GM12874 (cell line): ENCODE measurements at regions not wholly inside any gene's neighbourhood (a gene's known extent, or its start where the extent isn't known, plus 50 kb on each side); places are given as distances from the start of the nearest gene placed in this dataset.

Experiments used
- TF ChIP-seq, protein P1 (sequence below): IDR thresholded peaks from 2 replicates; pipeline ENCODE4 v1.5.1; 2011; ENCODE audit warnings: low read depth, mild to moderate bottlenecking, control low read depth, low read length, moderate library complexity; ENCODE audit not compliant: insufficient read depth

DNA sequence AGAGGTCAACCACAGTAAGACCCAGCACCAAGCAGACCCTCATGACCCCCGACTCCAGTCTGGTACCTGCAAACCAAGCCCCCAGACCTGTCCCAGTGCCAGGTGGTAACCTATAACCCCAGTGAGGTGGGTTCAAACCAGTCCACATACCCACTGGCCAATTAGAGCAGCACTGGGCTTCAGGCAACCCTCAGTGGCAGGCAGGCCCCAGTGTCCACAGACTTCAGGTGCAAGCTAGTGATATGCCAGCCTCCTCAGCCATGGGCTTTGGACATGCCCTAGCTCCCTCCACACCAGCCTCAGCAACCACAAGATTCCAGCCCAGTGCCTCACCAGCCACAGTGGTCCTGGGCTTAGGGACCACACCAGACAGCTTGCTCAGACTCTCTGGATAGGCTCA is 276.6 kb downstream of the DTWD2 start:
- TF ChIP-seq, protein P1, sequence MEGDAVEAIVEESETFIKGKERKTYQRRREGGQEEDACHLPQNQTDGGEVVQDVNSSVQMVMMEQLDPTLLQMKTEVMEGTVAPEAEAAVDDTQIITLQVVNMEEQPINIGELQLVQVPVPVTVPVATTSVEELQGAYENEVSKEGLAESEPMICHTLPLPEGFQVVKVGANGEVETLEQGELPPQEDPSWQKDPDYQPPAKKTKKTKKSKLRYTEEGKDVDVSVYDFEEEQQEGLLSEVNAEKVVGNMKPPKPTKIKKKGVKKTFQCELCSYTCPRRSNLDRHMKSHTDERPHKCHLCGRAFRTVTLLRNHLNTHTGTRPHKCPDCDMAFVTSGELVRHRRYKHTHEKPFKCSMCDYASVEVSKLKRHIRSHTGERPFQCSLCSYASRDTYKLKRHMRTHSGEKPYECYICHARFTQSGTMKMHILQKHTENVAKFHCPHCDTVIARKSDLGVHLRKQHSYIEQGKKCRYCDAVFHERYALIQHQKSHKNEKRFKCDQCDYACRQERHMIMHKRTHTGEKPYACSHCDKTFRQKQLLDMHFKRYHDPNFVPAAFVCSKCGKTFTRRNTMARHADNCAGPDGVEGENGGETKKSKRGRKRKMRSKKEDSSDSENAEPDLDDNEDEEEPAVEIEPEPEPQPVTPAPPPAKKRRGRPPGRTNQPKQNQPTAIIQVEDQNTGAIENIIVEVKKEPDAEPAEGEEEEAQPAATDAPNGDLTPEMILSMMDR, result no peak

DNA sequence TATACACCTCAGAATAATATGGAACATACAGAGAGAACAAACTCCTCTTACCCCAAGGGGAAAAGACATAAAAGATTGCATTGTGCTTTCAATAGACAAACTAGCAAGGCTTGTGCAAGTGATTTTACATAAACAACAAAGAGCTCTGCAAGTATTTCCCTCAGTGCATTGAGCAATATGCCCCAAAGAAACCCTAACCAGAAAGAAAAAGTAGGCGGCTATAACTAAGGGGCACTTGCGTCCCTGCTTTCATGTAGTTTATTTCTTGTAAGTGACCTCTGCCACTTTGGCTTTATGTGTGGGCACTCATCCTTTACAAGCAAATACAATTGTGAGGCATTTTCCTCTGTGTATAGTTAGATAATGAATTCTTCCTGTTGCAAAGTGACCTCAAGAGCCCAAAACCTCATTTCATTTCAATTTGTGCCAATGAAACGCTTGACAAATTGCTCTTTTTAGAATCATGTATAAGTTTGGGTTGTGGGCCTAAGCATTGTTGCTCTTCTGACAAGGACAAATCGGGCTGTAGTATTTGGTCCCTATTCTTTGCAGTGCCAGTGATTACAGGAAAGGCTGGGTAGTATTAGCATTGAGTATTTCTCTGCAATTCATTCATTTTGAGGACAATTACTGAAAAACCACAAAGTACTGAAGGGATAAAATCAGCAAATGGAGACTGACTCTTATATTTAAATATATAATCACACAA is 282.2 kb downstream of the DTWD2 start:
- TF ChIP-seq, protein P1, result no peak

DNA sequence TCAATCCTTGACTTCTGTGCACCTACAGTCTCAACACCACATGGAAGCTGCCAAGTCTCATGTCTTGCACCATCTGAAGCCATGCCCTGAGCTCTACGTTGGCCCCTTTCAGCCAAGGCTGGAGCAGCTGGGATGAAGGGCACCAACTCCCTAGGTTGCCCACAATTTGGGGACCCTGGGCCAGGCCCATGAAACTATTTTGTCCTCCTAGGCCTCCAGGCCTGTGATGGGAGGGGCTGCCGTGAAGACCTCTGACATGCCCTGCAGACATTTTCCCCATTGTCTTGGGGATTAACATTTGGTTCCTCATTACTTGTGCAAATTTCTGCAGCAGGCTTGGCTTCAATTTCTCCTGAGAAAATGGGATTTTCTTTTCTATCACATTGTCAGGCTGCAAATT is 285.1 kb downstream of the DTWD2 start:
- TF ChIP-seq, protein P1, result no peak

DNA sequence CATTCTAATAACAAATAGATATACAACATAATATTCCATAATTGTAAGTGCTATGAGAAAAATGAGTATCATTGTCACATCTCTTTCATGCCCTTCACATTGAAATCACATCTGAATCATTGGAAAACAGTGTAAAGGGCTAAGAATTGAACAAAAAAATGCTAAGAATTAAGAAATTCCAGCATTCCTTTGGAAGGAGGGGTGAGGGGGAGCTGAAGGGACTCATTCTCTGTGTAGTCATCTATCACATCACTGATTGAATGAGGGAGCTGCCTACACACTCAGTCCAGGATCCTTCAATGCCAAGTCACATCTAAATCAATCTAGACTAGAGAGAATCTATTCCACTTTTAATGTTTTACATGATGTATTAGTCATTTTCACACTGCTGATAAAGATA is 286.6 kb downstream of the DTWD2 start:
- TF ChIP-seq, protein P1, result no peak

DNA sequence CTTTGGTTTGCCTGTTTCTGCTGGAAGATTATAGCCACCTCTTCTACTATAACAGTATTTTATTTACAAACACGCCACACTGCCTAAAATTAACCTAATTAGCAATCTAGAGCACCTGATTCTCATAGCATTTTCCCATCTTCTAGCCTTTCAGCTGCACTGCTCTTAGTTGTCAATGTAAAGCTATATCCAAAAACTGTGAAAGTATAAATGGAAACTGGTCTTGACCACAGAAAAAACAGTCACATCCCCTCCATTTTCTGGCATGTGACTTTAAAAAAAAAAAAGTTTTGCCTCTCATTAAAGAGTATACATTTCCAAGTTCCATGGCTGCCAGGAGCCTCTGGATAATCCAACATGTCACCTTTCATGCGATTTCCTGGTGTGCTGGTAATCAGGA is 287.8 kb downstream of the DTWD2 start:
- TF ChIP-seq, protein P1, result no peak

DNA sequence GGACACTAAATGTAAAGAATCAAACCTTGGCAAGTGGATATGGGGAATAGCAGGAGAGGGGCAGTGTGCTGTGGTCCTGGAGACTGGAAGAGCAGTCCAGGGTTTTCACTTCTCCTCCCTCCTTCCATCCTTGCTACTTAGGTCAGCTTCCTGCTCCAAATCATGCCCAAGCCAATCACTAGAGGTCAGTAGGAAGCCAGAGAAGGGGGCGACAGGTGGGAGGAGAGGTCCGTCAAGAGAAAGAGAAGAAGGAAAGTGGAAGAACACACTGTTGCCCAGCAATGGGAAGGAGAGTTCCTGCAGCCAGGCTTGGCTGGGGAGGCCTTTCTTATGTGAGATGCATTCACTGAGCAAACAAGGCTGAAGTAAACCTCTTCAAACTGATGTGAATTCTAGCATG is 289.6 kb downstream of the DTWD2 start:
- TF ChIP-seq, protein P1, result no peak

DNA sequence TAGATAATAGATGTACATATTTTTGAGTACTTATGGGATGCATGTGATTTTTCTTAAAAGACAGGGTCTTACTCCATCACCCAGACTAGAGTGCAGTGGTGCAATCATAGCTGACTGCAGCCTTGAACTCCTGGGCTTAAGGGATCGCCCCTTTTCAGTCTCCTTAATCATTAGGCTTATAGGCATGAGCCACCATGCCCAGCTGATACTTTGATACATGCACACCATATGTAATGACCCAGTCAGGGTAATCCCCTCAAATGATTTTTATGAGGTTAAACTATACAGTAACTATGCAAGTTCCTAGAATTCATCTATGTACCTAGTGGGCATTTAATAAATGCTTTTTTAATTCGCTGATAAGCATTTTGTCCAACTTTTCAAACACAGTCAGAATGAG is 292.3 kb downstream of the DTWD2 start:
- TF ChIP-seq, protein P1, result no peak
